ENCODE measurements at regions not wholly inside any gene's neighbourhood (a gene's known extent, or its start where the extent isn't known, plus 50 kb on each side); places are given as distances from the start of the nearest gene placed in this dataset.

DNA sequence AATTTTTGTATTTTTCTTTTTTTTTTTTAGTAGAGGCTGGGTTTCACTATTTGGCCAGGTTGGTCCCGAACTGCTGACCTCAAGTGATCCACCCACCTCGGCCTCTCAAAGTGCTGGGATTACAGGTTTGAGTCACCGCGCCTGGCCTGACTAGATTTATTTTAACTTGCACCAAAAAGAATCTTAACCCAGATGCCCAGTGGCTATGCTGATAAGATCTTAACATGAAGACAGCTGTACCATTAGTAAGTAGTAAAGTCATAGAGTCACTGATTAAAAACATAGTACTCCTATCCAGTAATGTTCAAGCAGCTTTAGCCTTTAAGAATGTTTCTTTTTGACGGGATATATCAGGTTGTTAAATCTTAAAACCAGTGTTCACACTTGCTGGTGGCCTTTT is 1061.8 kb upstream of the FLRT2 start:
- TF ChIP-seq, protein P1, sequence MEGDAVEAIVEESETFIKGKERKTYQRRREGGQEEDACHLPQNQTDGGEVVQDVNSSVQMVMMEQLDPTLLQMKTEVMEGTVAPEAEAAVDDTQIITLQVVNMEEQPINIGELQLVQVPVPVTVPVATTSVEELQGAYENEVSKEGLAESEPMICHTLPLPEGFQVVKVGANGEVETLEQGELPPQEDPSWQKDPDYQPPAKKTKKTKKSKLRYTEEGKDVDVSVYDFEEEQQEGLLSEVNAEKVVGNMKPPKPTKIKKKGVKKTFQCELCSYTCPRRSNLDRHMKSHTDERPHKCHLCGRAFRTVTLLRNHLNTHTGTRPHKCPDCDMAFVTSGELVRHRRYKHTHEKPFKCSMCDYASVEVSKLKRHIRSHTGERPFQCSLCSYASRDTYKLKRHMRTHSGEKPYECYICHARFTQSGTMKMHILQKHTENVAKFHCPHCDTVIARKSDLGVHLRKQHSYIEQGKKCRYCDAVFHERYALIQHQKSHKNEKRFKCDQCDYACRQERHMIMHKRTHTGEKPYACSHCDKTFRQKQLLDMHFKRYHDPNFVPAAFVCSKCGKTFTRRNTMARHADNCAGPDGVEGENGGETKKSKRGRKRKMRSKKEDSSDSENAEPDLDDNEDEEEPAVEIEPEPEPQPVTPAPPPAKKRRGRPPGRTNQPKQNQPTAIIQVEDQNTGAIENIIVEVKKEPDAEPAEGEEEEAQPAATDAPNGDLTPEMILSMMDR (conservative IDR thresholded peaks at IDR 0.05; ENCODE audit: low read length) = no peak
- TF ChIP-seq EZH2phosphoT487 (IDR thresholded peaks at IDR 0.05; ENCODE audit: borderline replicate concordance, low read depth, low read length) = no peak
- Histone ChIP-seq H3K9me3 (ENCODE audit: low read length) (no peaks in the 10 kb centered on the region), H4K20me1 (ENCODE audit: insufficient read depth, low read length) (no peaks in the 10 kb centered on the region), H3K27ac (ENCODE audit: low read depth, low read length, poor library complexity, severe bottlenecking) (no peak overlapping the region), H2AFZ (ENCODE audit: low read length) (no peak overlapping the region), H3K9me2 (ENCODE audit: insufficient read depth, low read length) (no peaks in the 10 kb centered on the region), H3K79me2 (ENCODE audit: insufficient read depth, low read depth, low read length) (no peaks in the 10 kb centered on the region), H3K4me1 (ENCODE audit: insufficient read depth, low read length, poor library complexity, severe bottlenecking) (no peaks in the 10 kb centered on the region), H3K4me3 (ENCODE audit: low read depth, low read length, poor library complexity, severe bottlenecking) (no peak overlapping the region), H3K36me3 (ENCODE audit: insufficient read depth, low read length) (no peaks in the 10 kb centered on the region), H3K4me2 (ENCODE audit: low read length) (no peak overlapping the region)
- DNase-seq (ENCODE audit: low spot score) = no peak
- POLR2A ChIA-PET = no interaction called here
- intact Hi-C loops (cut with micrococcal nuclease; ENCODE audit: unreplicated experiment) = no loop called here
- BruUV-seq (replicated peaks) = no TSS peak
- CTCF ChIA-PET (ENCODE audit: unreplicated experiment) = no interaction called here

DNA sequence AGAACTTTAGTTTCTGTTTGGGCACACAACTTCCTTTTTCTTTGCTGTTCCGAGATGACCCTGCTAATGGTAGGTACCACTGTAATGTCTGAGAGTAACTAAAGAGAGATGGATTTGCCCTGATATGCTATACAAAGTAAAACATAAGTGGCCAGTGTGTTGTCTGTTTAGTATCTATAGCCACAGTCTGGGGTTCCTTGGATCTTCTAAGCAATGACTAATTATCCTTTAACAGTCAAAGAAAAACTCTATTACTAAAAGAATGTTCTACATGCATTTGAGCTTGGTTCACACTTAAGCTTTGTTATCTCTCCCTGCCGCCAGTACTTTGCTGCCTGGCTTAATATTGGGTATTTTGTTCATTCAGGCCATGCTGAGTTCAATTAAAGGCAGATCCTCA is 1051.9 kb upstream of the FLRT2 start:
- Histone ChIP-seq H3K36me3 (ENCODE audit: insufficient read depth, low read length) (no peaks in the 10 kb centered on the region), H2AFZ (ENCODE audit: low read length) (no peak overlapping the region), H3K9me3 (ENCODE audit: low read length) (no peaks in the 10 kb centered on the region), H3K4me2 (ENCODE audit: low read length) (no peak overlapping the region), H3K27ac (ENCODE audit: low read depth, low read length, poor library complexity, severe bottlenecking) (no peak overlapping the region), H3K4me1 (ENCODE audit: insufficient read depth, low read length, poor library complexity, severe bottlenecking) (no peaks in the 10 kb centered on the region), H4K20me1 (ENCODE audit: insufficient read depth, low read length) (no peaks in the 10 kb centered on the region), H3K79me2 (ENCODE audit: insufficient read depth, low read depth, low read length) (no peaks in the 10 kb centered on the region), H3K4me3 (ENCODE audit: low read depth, low read length, poor library complexity, severe bottlenecking) (no peak overlapping the region), H3K9me2 (ENCODE audit: insufficient read depth, low read length) (no peaks in the 10 kb centered on the region)
- no peak for DNase-seq (ENCODE audit: low spot score)
- CTCF ChIA-PET (ENCODE audit: unreplicated experiment) = no interaction called here
- no TSS peak for BruUV-seq (replicated peaks)
- POLR2A ChIA-PET = no interaction called here
- TF ChIP-seq, protein P1 (conservative IDR thresholded peaks at IDR 0.05; ENCODE audit: low read length) = no peak
- no peak for TF ChIP-seq EZH2phosphoT487 (IDR thresholded peaks at IDR 0.05; ENCODE audit: borderline replicate concordance, low read depth, low read length)
- intact Hi-C loops (cut with micrococcal nuclease; ENCODE audit: unreplicated experiment) = no loop called here

- H3K79me2 ChIP-seq (ENCODE audit: insufficient read depth, low read depth, low read length) = no peaks in the 10 kb centered on the region
- no peak overlapping the region for H2AFZ ChIP-seq (ENCODE audit: low read length)
- no peak for DNase-seq (ENCODE audit: low spot score)
- no peaks in the 10 kb centered on the region for H3K9me2 ChIP-seq (ENCODE audit: insufficient read depth, low read length)
- no peaks in the 10 kb centered on the region for H3K9me3 ChIP-seq (ENCODE audit: low read length)
- H3K4me2 ChIP-seq (ENCODE audit: low read length) = no peak overlapping the region
- no peak overlapping the region for H3K4me3 ChIP-seq (ENCODE audit: low read depth, low read length, poor library complexity, severe bottlenecking)
- TF ChIP-seq, protein P1 (conservative IDR thresholded peaks at IDR 0.05; ENCODE audit: low read length) = no peak
- H3K27ac ChIP-seq (ENCODE audit: low read depth, low read length, poor library complexity, severe bottlenecking) = no peak overlapping the region
- BruUV-seq (replicated peaks) = no TSS peak
- ChIA-PET POLR2A (interaction anchor here (0.6 to 1.1 kb wide), 3 partner anchors 11 to 125 kb away, joined by 3 to 8 read pairs (median 3); no protein-coding TSS in a partner anchor), CTCF (ENCODE audit: unreplicated experiment) (no interaction called here)
- H3K4me1 ChIP-seq (ENCODE audit: insufficient read depth, low read length, poor library complexity, severe bottlenecking) = no peaks in the 10 kb centered on the region
- intact Hi-C loops (cut with micrococcal nuclease; ENCODE audit: unreplicated experiment) = no loop called here
- no peaks in the 10 kb centered on the region for H3K36me3 ChIP-seq (ENCODE audit: insufficient read depth, low read length)
- no peaks in the 10 kb centered on the region for H4K20me1 ChIP-seq (ENCODE audit: insufficient read depth, low read length)
Measured at GRCh38 chr14:84482256-84483071, 1047.5 kb upstream of the FLRT2 start.

All from OCI-LY7 (cell line).